ENCODE measurements at regions not wholly inside any gene's neighbourhood (a gene's known extent, or its start where the extent isn't known, plus 50 kb on each side); places are given as distances from the start of the nearest gene placed in this dataset.

DNA sequence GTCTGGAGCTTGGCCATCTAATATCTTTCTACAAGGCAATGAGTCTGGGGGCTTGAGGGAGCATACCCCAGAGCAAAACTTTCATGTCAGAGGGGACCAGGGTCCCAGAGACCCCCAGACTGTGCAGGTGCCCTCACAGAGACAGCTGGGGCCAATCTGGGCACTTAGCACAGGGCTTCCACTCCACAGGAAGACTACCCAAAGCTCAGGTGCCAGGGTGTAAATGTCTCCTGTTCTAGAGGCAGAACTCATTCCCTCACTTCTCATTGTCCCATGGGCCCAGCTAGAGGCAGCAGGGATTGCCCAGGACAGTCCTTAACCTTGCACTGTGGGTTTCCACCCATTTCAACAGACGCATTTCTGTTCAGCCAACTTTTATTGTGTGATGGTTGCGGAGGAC lies 246.9 kb downstream of the ACTR3B start:
- no peak for TF ChIP-seq EZH2phosphoT487 (IDR thresholded peaks at IDR 0.05; ENCODE audit: insufficient read depth, low read depth)
- no peak for TF ChIP-seq EZH2 (IDR thresholded peaks at IDR 0.05; ENCODE audit: insufficient read depth, poor library complexity, severe bottlenecking)
